Astrocyte (in vitro differentiated cells and primary cell): ENCODE measurements at regions not wholly inside any gene's neighbourhood (a gene's known extent, or its start where the extent isn't known, plus 50 kb on each side); places are given as distances from the start of the nearest gene placed in this dataset.

Source experiments
- DNase-seq: peaks from one replicate; pipeline ENCODE4 v3.0.0-alpha.2; 2010; ENCODE audit warnings: low read depth
- FAIRE-seq: peaks from 2 replicates; lab custom pipeline; 2011; peaks lifted over from hg19 to GRCh38; lab: Jason Lieb, UNC
- H2AFZ ChIP-seq: 2 replicates; pipeline ENCODE4 v1.6.0; 2012; ENCODE audit warnings: low read depth, low read length, inconsistent platforms
- H3K27ac ChIP-seq: 2 replicates; pipeline ENCODE4 v1.5.1; 2011; ENCODE audit warnings: low read depth, low read length, inconsistent platforms
- H3K27me3 ChIP-seq: 2 replicates; pipeline ENCODE4 v1.6.0; 2011; ENCODE audit warnings: low read length, inconsistent platforms; ENCODE audit not compliant: insufficient read depth
- H3K36me3 ChIP-seq: 2 replicates; pipeline ENCODE4 v1.5.1; 2011; ENCODE audit warnings: low read length, inconsistent platforms; ENCODE audit not compliant: insufficient read depth
- H3K4me1 ChIP-seq: 2 replicates; pipeline ENCODE4 v1.5.1; 2011; ENCODE audit warnings: low read length, inconsistent platforms; ENCODE audit not compliant: insufficient read depth
- H3K4me2 ChIP-seq: 2 replicates; pipeline ENCODE4 v1.6.0; 2012; ENCODE audit warnings: low read length, inconsistent platforms
- H3K4me3 ChIP-seq: 2 replicates; pipeline ENCODE4 v1.5.1; 2011; ENCODE audit warnings: low read depth, mild to moderate bottlenecking, low read length, inconsistent platforms; ENCODE audit not compliant: insufficient read depth
- H3K79me2 ChIP-seq: 2 replicates; pipeline ENCODE4 v1.6.0; 2012; ENCODE audit warnings: mild to moderate bottlenecking, low read length, inconsistent platforms; ENCODE audit not compliant: insufficient read depth
- H3K9ac ChIP-seq: 2 replicates; pipeline ENCODE4 v1.6.0; 2012; ENCODE audit warnings: mild to moderate bottlenecking, low read length, inconsistent platforms
- H3K9me3 ChIP-seq: 2 replicates; pipeline ENCODE4 v1.5.1; 2012; ENCODE audit warnings: low read depth, mild to moderate bottlenecking, low read length, inconsistent platforms; ENCODE audit not compliant: insufficient read depth
- H4K20me1 ChIP-seq: 2 replicates; pipeline ENCODE4 v1.6.0; 2012; ENCODE audit warnings: low read length, inconsistent platforms; ENCODE audit not compliant: insufficient read depth
- H3K27ac Mint-ChIP-seq: one replicate; pipeline ENCODE4 v1.8.0; 2021; ENCODE audit warnings: mild to moderate bottlenecking, mixed read lengths; ENCODE audit not compliant: unreplicated experiment
- H3K27me3 Mint-ChIP-seq: one replicate; pipeline ENCODE4 v1.8.0; 2021; ENCODE audit warnings: low read depth, mixed read lengths; ENCODE audit not compliant: unreplicated experiment
- H3K36me3 Mint-ChIP-seq: one replicate; pipeline ENCODE4 v1.8.0; 2021; ENCODE audit warnings: low read depth, mixed read lengths; ENCODE audit not compliant: unreplicated experiment
- H3K4me1 Mint-ChIP-seq: one replicate; pipeline ENCODE4 v1.8.0; 2021; ENCODE audit warnings: low read depth, mixed read lengths; ENCODE audit not compliant: unreplicated experiment
- H3K4me3 Mint-ChIP-seq: one replicate; pipeline ENCODE4 v1.8.0; 2021; ENCODE audit warnings: mild to moderate bottlenecking, moderate library complexity, mixed read lengths; ENCODE audit not compliant: unreplicated experiment
- H3K9me3 Mint-ChIP-seq: one replicate; pipeline ENCODE4 v1.8.0; 2021; ENCODE audit warnings: mild to moderate bottlenecking, mixed read lengths; ENCODE audit not compliant: unreplicated experiment
- CTCF ChIP-seq: IDR thresholded peaks from 2 replicates; pipeline ENCODE4 v1.5.1; 2011; ENCODE audit warnings: low read depth, mild to moderate bottlenecking, inconsistent platforms, low read length, moderate library complexity; ENCODE audit not compliant: insufficient read depth
- EZH2 ChIP-seq: IDR thresholded peaks from 2 replicates; pipeline ENCODE4 v1.6.1; 2012; ENCODE audit warnings: mild to moderate bottlenecking, low read length, inconsistent platforms; ENCODE audit not compliant: insufficient read depth

DNA sequence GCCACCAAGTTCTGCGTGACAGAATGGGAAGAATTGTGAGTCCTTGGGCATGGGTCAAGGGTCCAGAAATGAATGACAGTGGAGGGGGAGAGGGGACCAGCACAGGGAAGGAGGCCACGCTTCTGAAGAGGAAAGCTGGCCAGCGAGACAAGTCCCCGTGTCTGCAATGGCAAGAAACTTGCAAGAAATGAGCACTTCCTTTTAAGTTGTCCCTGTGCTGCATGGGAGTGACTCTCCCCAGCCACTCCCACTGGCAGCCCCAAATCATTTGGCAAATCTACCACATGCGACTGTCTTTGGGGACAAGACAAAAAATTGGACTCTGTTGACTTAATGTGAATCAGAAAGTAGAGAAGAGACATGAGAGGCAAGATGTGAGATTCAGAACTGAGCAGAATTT lies 242.2 kb upstream of the RREB1 start:
- Mint-ChIP-seq H3K27ac (no peak overlapping the region), H3K36me3 (no peaks in the 10 kb centered on the region), H3K4me3 (no peak overlapping the region), H3K9me3 (peaks cover 8% of the 10 kb centered on the region), H3K27me3 (peaks cover 9% of the 10 kb centered on the region), H3K4me1 (peaks cover 4% of the 10 kb centered on the region)
- H3K4me1 ChIP-seq: no peaks in the 10 kb centered on the region
- H3K9ac ChIP-seq: no peak overlapping the region
- no peak overlapping the region for H3K27ac ChIP-seq
- no peaks in the 10 kb centered on the region for H4K20me1 ChIP-seq
- no peak overlapping the region for H3K4me2 ChIP-seq
- DNase-seq (no peak), FAIRE-seq (no peak)
- H3K27me3 ChIP-seq: no peaks in the 10 kb centered on the region
- H3K36me3 ChIP-seq: no peaks in the 10 kb centered on the region
- TF ChIP-seq EZH2 (no peak), CTCF (no peak)
- H3K79me2 ChIP-seq: no peaks in the 10 kb centered on the region
- no peaks in the 10 kb centered on the region for H3K9me3 ChIP-seq
- H2AFZ ChIP-seq: no peak overlapping the region
- no peak overlapping the region for H3K4me3 ChIP-seq

- no peaks in the 10 kb centered on the region for H3K79me2 ChIP-seq
- Mint-ChIP-seq H3K4me1 (peaks cover 4% of the 10 kb centered on the region), H3K9me3 (peaks cover 8% of the 10 kb centered on the region), H3K4me3 (no peak overlapping the region), H3K27ac (peak overlapping the region; percentile 77), H3K27me3 (peaks cover 5% of the 10 kb centered on the region), H3K36me3 (no peaks in the 10 kb centered on the region)
- H2AFZ ChIP-seq: no peak overlapping the region
- no peak overlapping the region for H3K4me2 ChIP-seq
- H3K36me3 ChIP-seq: no peaks in the 10 kb centered on the region
- H3K27me3 ChIP-seq: no peaks in the 10 kb centered on the region
- TF ChIP-seq CTCF: no peak
- no peak for TF ChIP-seq EZH2
- FAIRE-seq (no peak), DNase-seq (no peak)
- H3K27ac ChIP-seq: no peak overlapping the region
- no peak overlapping the region for H3K4me3 ChIP-seq
- no peaks in the 10 kb centered on the region for H3K9me3 ChIP-seq
- no peaks in the 10 kb centered on the region for H3K4me1 ChIP-seq
- no peak overlapping the region for H3K9ac ChIP-seq
- H4K20me1 ChIP-seq: no peaks in the 10 kb centered on the region
Observed at GRCh38 chr6:6866656-6867403, 240.9 kb upstream of the RREB1 start.

GRCh38 chr6:6867404-6867799 lies 240.4 kb upstream of the RREB1 start:
- Histone ChIP-seq H3K27ac (no peak overlapping the region), H3K36me3 (no peaks in the 10 kb centered on the region), H3K4me2 (no peak overlapping the region), H3K9ac (no peak overlapping the region), H4K20me1 (no peaks in the 10 kb centered on the region), H3K4me1 (no peaks in the 10 kb centered on the region), H3K79me2 (no peaks in the 10 kb centered on the region), H3K9me3 (no peaks in the 10 kb centered on the region), H2AFZ (no peak overlapping the region), H3K27me3 (no peaks in the 10 kb centered on the region), H3K4me3 (no peak overlapping the region)
- no peak for FAIRE-seq
- no peak overlapping the region for H3K27ac Mint-ChIP-seq
- no peak for DNase-seq
- H3K9me3 Mint-ChIP-seq: peaks cover 8% of the 10 kb centered on the region
- TF ChIP-seq CTCF (no peak), EZH2 (no peak)
- no peak overlapping the region for H3K4me3 Mint-ChIP-seq
- no peaks in the 10 kb centered on the region for H3K36me3 Mint-ChIP-seq
- peaks cover 4% of the 10 kb centered on the region for H3K4me1 Mint-ChIP-seq
- H3K27me3 Mint-ChIP-seq: peaks cover 5% of the 10 kb centered on the region
